Adrenal gland (tissue), 9 donors: ENCODE measurements at regions not wholly inside any gene's neighbourhood (a gene's known extent, or its start where the extent isn't known, plus 50 kb on each side); places are given as distances from the start of the nearest gene placed in this dataset.

ENCODE experiments used
- DNase-seq, 7 donors: peaks; one replicate each; pipeline ENCODE4 v3.0.0-alpha.2; 2019 to 2020
- H3K27ac ChIP-seq, 5 donors: fragments of 200-600 bp; sonication (generic) in 4 of 5; 1 replicate in 3 of 5; 2 replicates in 2 of 5; pipeline versions ENCODE4 v1.5.1 to v1.8.0; 2016 to 2020; ENCODE audit warnings: mild to moderate bottlenecking in 1 of 5
- H3K27me3 ChIP-seq: fragments of 200-600 bp; 2 replicates; pipeline ENCODE4 v1.8.0; 2021
- H3K36me3 ChIP-seq, 2 donors: fragments of 200-600 bp; replicated peaks in 1 of 2; 1 replicate in 1 of 2; 2 replicates in 1 of 2; pipeline versions ENCODE4 v1.5.1 to v1.8.0; 2018 to 2022
- H3K4me1 ChIP-seq, 2 donors: fragments of 200-600 bp; replicated peaks in 1 of 2; 1 replicate in 1 of 2; 2 replicates in 1 of 2; pipeline versions ENCODE4 v1.5.1 to v1.8.0; 2018 to 2021
- H3K4me3 ChIP-seq, 4 donors: fragments of 200-600 bp; sonication (generic) in 3 of 4; one replicate each; pipeline ENCODE4 v1.5.1; 2016 to 2018
- H3K9me3 ChIP-seq, 3 donors: fragments of 200-600 bp; sonication (generic) in 1 of 3; replicated peaks in 1 of 3; 1 replicate in 2 of 3; 2 replicates in 1 of 3; pipeline versions ENCODE4 v1.5.1 to v1.8.0; 2016 to 2021
- POLR2A ChIP-seq, 2 donors: fragments of 450-650 bp; IDR thresholded peaks; one replicate each; pipeline ENCODE4 v1.6.1; 2017; ENCODE audit warnings: antibody characterized with exemption in 2 of 2, mild to moderate bottlenecking in 2 of 2, moderate library complexity in 1 of 2
- WGBS, 4 donors: extraction: QIAGEN DNeasy Blood & Tissue Kit in 2 of 4; methylation state at CpG; one replicate each; pipeline versions ENCODE4 v1.1.5 to v1.1.7; 2013 to 2017; 5-methylcytosine and 5-hydroxymethylcytosine counted together
- intact Hi-C, 2 donors: fragments of 100-400 bp; cut with DNase I; formaldehyde crosslinking; loops; one replicate each; pipeline versions ENCODE4 v1.14.1 to v1.15.0; 2022 to 2023
- TF ChIP-seq, protein P1 (sequence below), 6 experiments: fragments of 450-650 bp in 4 of 6; fragments of 200-600 bp in 2 of 6; sonication (generic) in 1 of 6; IDR thresholded peaks; 1 replicate in 5 of 6; 2 replicates in 1 of 6; pipeline versions ENCODE4 v1.5.1 to v1.8.0; 2016 to 2021; ENCODE audit warnings: antibody characterized with exemption in 6 of 6, mild to moderate bottlenecking in 2 of 6, moderate library complexity in 1 of 6
- donor health status: healthy with polysubstance abuse.
- donor health status: Bipolar disorder and iron deficiency.
- donor health status: DM: yes; HTN: yes; CAD: no.
- donor health status: DM: no; HTN: no; CAD: no.
- donor health status: DM: no; HTN: no; CAD: no.

DNA sequence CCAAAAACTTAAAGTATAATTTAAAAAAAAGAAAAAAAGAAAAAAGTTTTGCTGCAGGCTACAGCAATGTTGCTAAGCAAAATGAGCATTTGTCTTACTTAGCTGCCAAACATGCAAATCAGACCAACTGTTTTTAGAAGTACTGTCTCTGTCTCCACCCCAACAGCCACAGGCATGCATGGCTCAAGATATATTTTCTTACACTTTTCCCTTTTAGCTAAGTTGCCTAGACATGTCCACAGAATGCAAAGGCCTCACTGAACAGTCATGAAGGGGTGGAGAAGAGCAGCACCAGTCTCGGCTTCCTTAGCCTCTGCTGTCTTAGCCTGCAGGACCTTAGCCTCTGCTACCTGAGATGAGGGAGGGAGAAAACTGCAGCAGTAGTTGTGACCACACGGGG lies 128.0 kb upstream of the EIF1AY start:
- Histone ChIP-seq H3K4me1 (no peaks in the 10 kb centered on the region), H3K4me3 (no peak overlapping the region), H3K27ac (no peak overlapping the region), H3K36me3 (no peaks in the 10 kb centered on the region), H3K27me3 (no peaks in the 10 kb centered on the region), H3K9me3 (no peaks in the 10 kb centered on the region)
- no peak for DNase-seq
- intact Hi-C loops = no loop called here
- TF ChIP-seq, protein P1, sequence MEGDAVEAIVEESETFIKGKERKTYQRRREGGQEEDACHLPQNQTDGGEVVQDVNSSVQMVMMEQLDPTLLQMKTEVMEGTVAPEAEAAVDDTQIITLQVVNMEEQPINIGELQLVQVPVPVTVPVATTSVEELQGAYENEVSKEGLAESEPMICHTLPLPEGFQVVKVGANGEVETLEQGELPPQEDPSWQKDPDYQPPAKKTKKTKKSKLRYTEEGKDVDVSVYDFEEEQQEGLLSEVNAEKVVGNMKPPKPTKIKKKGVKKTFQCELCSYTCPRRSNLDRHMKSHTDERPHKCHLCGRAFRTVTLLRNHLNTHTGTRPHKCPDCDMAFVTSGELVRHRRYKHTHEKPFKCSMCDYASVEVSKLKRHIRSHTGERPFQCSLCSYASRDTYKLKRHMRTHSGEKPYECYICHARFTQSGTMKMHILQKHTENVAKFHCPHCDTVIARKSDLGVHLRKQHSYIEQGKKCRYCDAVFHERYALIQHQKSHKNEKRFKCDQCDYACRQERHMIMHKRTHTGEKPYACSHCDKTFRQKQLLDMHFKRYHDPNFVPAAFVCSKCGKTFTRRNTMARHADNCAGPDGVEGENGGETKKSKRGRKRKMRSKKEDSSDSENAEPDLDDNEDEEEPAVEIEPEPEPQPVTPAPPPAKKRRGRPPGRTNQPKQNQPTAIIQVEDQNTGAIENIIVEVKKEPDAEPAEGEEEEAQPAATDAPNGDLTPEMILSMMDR (IDR thresholded peaks at IDR 0.05) = no peak
- no peak for TF ChIP-seq POLR2A (IDR thresholded peaks at IDR 0.05)
- 78% methylated on average over 2 of the region's 2 CpGs; no CpG with 5 or more reads in 3 of the 4 donors for WGBS, 4 donors

DNA sequence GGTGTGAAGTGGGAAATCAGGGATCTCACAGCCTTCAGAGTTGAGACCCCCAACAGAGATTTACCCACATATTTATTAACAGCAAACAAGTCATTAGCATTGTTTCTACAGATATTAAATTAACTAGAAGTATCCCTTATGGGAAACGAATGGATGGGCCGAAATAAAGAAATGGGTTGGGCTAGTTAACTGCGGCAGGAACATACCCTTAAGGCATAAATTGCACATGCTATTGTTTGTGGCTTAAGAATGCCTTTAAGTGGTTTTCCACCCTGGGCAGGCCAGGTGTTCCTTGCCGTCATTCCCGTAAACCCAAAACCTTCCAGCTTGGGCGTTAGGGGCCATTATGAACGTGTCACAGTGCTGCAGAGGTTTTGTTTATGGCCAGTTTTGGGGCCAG lies 126.3 kb upstream of the EIF1AY start:
- DNase-seq = no peak
- TF ChIP-seq, protein P1 (IDR thresholded peaks at IDR 0.05) = no peak
- no peak for TF ChIP-seq POLR2A (IDR thresholded peaks at IDR 0.05)
- Histone ChIP-seq H3K27me3 (no peaks in the 10 kb centered on the region), H3K27ac (no peak overlapping the region), H3K36me3 (no peaks in the 10 kb centered on the region), H3K9me3 (no peaks in the 10 kb centered on the region), H3K4me1 (no peaks in the 10 kb centered on the region), H3K4me3 (no peak overlapping the region)
- intact Hi-C loops = no loop called here
- WGBS, 4 donors = 86 to 93% methylated on average over 7 of the region's 7 CpGs; no CpG with 5 or more reads in 2 of the 4 donors

DNA sequence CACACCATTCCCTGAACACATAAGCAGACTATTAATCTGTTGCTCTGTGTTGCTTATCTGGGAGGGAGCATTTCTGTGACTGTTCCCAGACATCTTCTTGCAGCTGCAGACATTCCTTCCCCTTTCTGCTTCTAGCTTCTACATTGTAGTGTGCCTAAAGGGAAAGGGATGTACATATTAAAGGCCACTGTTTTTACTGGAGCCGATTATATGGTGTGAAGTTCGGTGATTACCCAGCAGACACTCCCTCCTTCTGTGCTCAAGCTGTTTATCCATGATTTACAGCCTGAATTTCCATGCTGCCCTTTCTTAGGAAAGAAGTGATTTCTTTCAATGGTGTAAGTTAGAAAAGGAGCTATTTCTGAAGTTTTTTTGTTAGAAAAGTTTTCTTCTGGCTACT lies 105.4 kb upstream of the EIF1AY start:
- DNase-seq = no peak
- no peak overlapping the region for H3K4me3 ChIP-seq
- H3K27ac ChIP-seq = no peak overlapping the region
- TF ChIP-seq, protein P1 (IDR thresholded peaks at IDR 0.05) = no peak
- no peak for TF ChIP-seq POLR2A (IDR thresholded peaks at IDR 0.05)
- no peaks in the 10 kb centered on the region for H3K9me3 ChIP-seq
- WGBS, 4 donors = 68 to 69% methylated on average over 2 of the region's 2 CpGs; no CpG with 5 or more reads in 2 of the 4 donors
- no peaks in the 10 kb centered on the region for H3K27me3 ChIP-seq
- intact Hi-C loops = no loop called here
- no peaks in the 10 kb centered on the region for H3K4me1 ChIP-seq
- H3K36me3 ChIP-seq = no peaks in the 10 kb centered on the region

DNA sequence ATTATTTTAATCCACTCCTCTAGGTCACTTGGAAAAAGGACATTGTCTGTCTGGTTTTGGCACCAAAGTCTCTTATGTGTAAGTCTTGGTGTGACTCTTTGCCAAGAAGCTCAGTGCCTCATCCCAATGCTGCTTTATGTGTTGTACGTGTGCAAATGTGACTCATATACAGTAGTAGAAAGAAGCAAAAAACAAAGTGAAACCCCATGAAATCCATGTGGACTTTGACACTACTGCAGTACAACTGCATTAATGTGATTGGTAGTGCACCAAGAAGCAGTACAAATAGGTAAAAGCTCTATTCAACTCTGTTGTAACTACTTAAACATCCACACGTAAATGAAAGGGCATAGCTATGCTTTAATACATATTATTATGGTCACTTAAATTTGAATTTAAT lies 59.6 kb upstream of the EIF1AY start:
- Histone ChIP-seq H3K4me1 (no peaks in the 10 kb centered on the region), H3K36me3 (no peaks in the 10 kb centered on the region), H3K9me3 (no peaks in the 10 kb centered on the region), H3K27me3 (no peaks in the 10 kb centered on the region), H3K4me3 (no peak overlapping the region), H3K27ac (no peak overlapping the region)
- intact Hi-C loops = no loop called here
- WGBS, 4 donors = 86 to 93% methylated on average over 2 of the region's 2 CpGs; no CpG with 5 or more reads in 2 of the 4 donors
- no peak for DNase-seq
- TF ChIP-seq POLR2A (IDR thresholded peaks at IDR 0.05) = no peak
- TF ChIP-seq, protein P1 (IDR thresholded peaks at IDR 0.05) = no peak
